SU-DHL-6 (cell line): ENCODE measurements at regions not wholly inside any gene's neighbourhood (a gene's known extent, or its start where the extent isn't known, plus 50 kb on each side); places are given as distances from the start of the nearest gene placed in this dataset.

Source experiments
- H2AFZ ChIP-seq: fragments of 200-600 bp; sonication (generic); 2 replicates; pipeline ENCODE4 v1.6.1; 2014; ENCODE audit warnings: low read depth, mild to moderate bottlenecking, moderate library complexity, mixed read lengths, antibody characterized with exemption, low read length; ENCODE audit not compliant: severe bottlenecking
- H3F3A ChIP-seq: fragments of 200-600 bp; shearing (Covaris generic); 2 replicates; pipeline ENCODE4 v1.6.0; 2016; ENCODE audit warnings: antibody characterized with exemption, mild to moderate bottlenecking; ENCODE audit not compliant: insufficient read depth
- H3K27ac ChIP-seq: fragments of 200-600 bp; sonication (generic); 2 replicates; pipeline ENCODE4 v1.5.1; 2016; ENCODE audit warnings: low read depth, mild to moderate bottlenecking, low read length, moderate library complexity, mixed read lengths
- H3K27me3 ChIP-seq: fragments of 200-600 bp; sonication (generic), shearing (Covaris generic); 2 replicates; pipeline ENCODE4 v1.6.0; 2014; ENCODE audit warnings: mild to moderate bottlenecking, low read length
- H3K36me3 ChIP-seq: fragments of 200-600 bp; sonication (generic); 2 replicates; pipeline ENCODE4 v1.6.1; 2014; ENCODE audit warnings: mild to moderate bottlenecking, low read length, mixed read lengths
- H3K4me2 ChIP-seq: fragments of 300-600, 200-600 bp; shearing (Covaris generic), sonication (generic); 2 replicates; pipeline ENCODE4 v1.6.0; 2014; ENCODE audit warnings: low read length, low read depth, mild to moderate bottlenecking; ENCODE audit not compliant: poor library complexity, severe bottlenecking
- H3K4me3 ChIP-seq: fragments of 200-600 bp; sonication (generic); 2 replicates; pipeline ENCODE4 v1.5.1; 2014; ENCODE audit warnings: antibody characterized with exemption, low read length, mild to moderate bottlenecking, mixed read lengths; ENCODE audit not compliant: insufficient read depth, poor library complexity, severe bottlenecking
- H3K79me2 ChIP-seq: fragments of 200-600 bp; sonication (generic); 2 replicates; pipeline ENCODE4 v1.6.1; 2014; ENCODE audit warnings: mild to moderate bottlenecking, low read length, moderate library complexity; ENCODE audit not compliant: insufficient read depth
- H3K9ac ChIP-seq: fragments of 200-600 bp; sonication (generic); 2 replicates; pipeline ENCODE4 v1.7.0; 2014; ENCODE audit warnings: mild to moderate bottlenecking, low read length
- H3K9me2 ChIP-seq: fragments of 200-600 bp; sonication (generic); replicated peaks from 2 replicates; pipeline ENCODE4 v1.6.1; 2014; ENCODE audit warnings: low read length; ENCODE audit not compliant: insufficient read depth
- H3K9me3 ChIP-seq: fragments of 200-600 bp; sonication (generic); 2 replicates; pipeline ENCODE4 v1.6.1; 2014; ENCODE audit warnings: low read length, mixed read lengths; ENCODE audit not compliant: insufficient read depth
- H4K20me1 ChIP-seq: fragments of 200-600 bp; sonication (generic); 2 replicates; pipeline ENCODE4 v1.6.1; 2014; ENCODE audit warnings: low read depth, mild to moderate bottlenecking, antibody characterized with exemption, low read length, moderate library complexity, mixed read lengths
- CTCF ChIP-seq: fragments of 200-600 bp; sonication (generic); IDR thresholded peaks from one replicate; pipeline ENCODE4 v1.5.1; 2017; ENCODE audit warnings: antibody characterized with exemption, mild to moderate bottlenecking, low read length, moderate library complexity; ENCODE audit not compliant: insufficient read depth, poor library complexity, severe bottlenecking
- EZH2phosphoT487 ChIP-seq: fragments of 200-600 bp; sonication (generic), shearing (Covaris generic); conservative IDR thresholded peaks from 2 replicates; pipeline ENCODE4 v1.6.1; 2018; ENCODE audit warnings: mild to moderate bottlenecking, antibody characterized with exemption, low read length, moderate library complexity, mixed read lengths

GRCh38 chr2:223222397-223222796 lies 170.4 kb downstream of the KCNE4 start:
- Histone ChIP-seq H2AFZ (no peak overlapping the region), H3F3A (no peaks in the 10 kb centered on the region), H3K79me2 (no peaks in the 10 kb centered on the region), H3K36me3 (no peaks in the 10 kb centered on the region), H3K9me3 (no peaks in the 10 kb centered on the region), H3K27me3 (no peaks in the 10 kb centered on the region), H3K9ac (no peak overlapping the region), H3K4me2 (no peak overlapping the region), H3K27ac (no peak overlapping the region), H3K9me2 (no peaks in the 10 kb centered on the region), H4K20me1 (no peaks in the 10 kb centered on the region), H3K4me3 (no peak overlapping the region)
- TF ChIP-seq EZH2phosphoT487, result no peak
- no peak for TF ChIP-seq CTCF

GRCh38 chr2:223223156-223223555 lies 171.2 kb downstream of the KCNE4 start:
- no peaks in the 10 kb centered on the region for H4K20me1 ChIP-seq
- H3K9me2 ChIP-seq, result no peaks in the 10 kb centered on the region
- no peaks in the 10 kb centered on the region for H3K27me3 ChIP-seq
- no peaks in the 10 kb centered on the region for H3K9me3 ChIP-seq
- no peak for TF ChIP-seq CTCF
- TF ChIP-seq EZH2phosphoT487, result no peak
- H3K36me3 ChIP-seq, result no peaks in the 10 kb centered on the region
- H3K4me2 ChIP-seq, result no peak overlapping the region
- no peaks in the 10 kb centered on the region for H3K79me2 ChIP-seq
- H3K9ac ChIP-seq, result no peak overlapping the region
- H3F3A ChIP-seq, result no peaks in the 10 kb centered on the region
- no peak overlapping the region for H3K4me3 ChIP-seq
- no peak overlapping the region for H3K27ac ChIP-seq
- no peak overlapping the region for H2AFZ ChIP-seq

GRCh38 chr2:223225266-223225665 lies 173.3 kb downstream of the KCNE4 start:
- H3K9ac ChIP-seq, result no peak overlapping the region
- TF ChIP-seq CTCF (no peak), EZH2phosphoT487 (no peak)
- H3K36me3 ChIP-seq, result no peaks in the 10 kb centered on the region
- H4K20me1 ChIP-seq, result no peaks in the 10 kb centered on the region
- no peaks in the 10 kb centered on the region for H3K9me3 ChIP-seq
- no peak overlapping the region for H3K4me3 ChIP-seq
- no peak overlapping the region for H3K27ac ChIP-seq
- no peaks in the 10 kb centered on the region for H3K79me2 ChIP-seq
- no peaks in the 10 kb centered on the region for H3F3A ChIP-seq
- H2AFZ ChIP-seq, result no peak overlapping the region
- H3K9me2 ChIP-seq, result no peaks in the 10 kb centered on the region
- no peaks in the 10 kb centered on the region for H3K27me3 ChIP-seq
- H3K4me2 ChIP-seq, result no peak overlapping the region

- Histone ChIP-seq H4K20me1 (no peaks in the 10 kb centered on the region), H3K9me3 (no peaks in the 10 kb centered on the region), H2AFZ (no peak overlapping the region), H3F3A (no peaks in the 10 kb centered on the region), H3K9ac (no peak overlapping the region), H3K4me2 (no peak overlapping the region), H3K79me2 (no peaks in the 10 kb centered on the region), H3K36me3 (no peaks in the 10 kb centered on the region), H3K27me3 (no peaks in the 10 kb centered on the region), H3K9me2 (no peaks in the 10 kb centered on the region), H3K4me3 (no peak overlapping the region), H3K27ac (no peak overlapping the region)
- TF ChIP-seq CTCF (no peak), EZH2phosphoT487 (no peak)
These were observed 174.3 kb downstream of the KCNE4 start for GRCh38 chr2:223226264-223226663.
